ENCODE measurements at regions not wholly inside any gene's neighbourhood (a gene's known extent, or its start where the extent isn't known, plus 50 kb on each side); places are given as distances from the start of the nearest gene placed in this dataset.
A peak's percentile ranks its signal among the peaks of the same experiment; 100 is the strongest.

DNA sequence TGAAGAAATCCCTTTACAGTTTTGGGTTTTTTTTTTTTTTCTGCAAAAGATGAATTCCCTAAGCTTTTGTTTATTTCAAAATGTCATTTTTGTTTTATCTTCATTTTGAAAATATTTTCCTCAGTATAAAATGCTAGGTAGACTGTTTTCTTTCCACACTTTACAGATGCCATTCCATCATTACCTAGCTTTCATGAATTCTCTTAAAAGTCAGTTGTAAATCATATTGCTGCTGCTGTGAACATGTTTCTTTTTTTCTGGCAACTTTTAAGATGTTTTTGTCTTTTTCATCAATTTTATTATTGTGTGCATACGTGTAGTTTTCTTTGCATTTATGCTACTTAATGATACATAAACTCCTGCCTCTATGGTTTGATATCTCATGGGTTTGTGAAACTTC, 168.3 kb downstream of the FAXC start:
- DNase-seq = no peak
- Histone ChIP-seq H3K27me3 (ENCODE audit: control insufficient read depth, insufficient read depth, low read length) (no peaks in the 10 kb centered on the region), H3K9me3 (ENCODE audit: control insufficient read depth, low read depth, low read length) (no peaks in the 10 kb centered on the region), H3K27ac (ENCODE audit: low read length) (no peak overlapping the region), H3K36me3 (ENCODE audit: control insufficient read depth, insufficient read depth, low read length) (no peaks in the 10 kb centered on the region), H3K4me1 (ENCODE audit: control insufficient read depth, insufficient read depth, low read length) (no peaks in the 10 kb centered on the region), H3K4me3 (ENCODE audit: low read length) (no peak overlapping the region)
- WGBS (ENCODE audit: insufficient coverage, low lambda C conversion rate) = 100% methylated on average over 1 of the region's 1 CpG

DNA sequence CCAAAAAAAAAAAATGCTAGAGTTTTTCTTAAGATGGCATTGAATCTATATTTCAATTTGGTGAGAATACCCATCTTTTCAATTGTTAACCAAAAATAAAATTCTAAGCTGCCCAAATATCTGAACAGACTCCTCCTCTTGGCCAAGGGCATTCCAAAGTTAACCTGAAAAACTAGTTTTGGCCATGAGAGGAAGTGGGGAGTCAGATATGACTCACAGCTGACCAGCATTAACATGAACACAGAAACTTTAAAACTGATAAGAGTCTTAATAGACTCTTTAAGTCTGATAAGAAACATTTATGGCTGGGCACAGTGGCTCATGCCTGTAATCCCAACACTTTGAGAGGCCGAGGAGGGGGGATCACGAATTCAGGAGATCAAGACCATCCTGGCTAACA, 171.3 kb downstream of the FAXC start:
- no peak overlapping the region for H3K27ac ChIP-seq (ENCODE audit: low read length)
- no peaks in the 10 kb centered on the region for H3K9me3 ChIP-seq (ENCODE audit: control insufficient read depth, low read depth, low read length)
- H3K27me3 ChIP-seq (ENCODE audit: control insufficient read depth, insufficient read depth, low read length) = no peaks in the 10 kb centered on the region
- no peaks in the 10 kb centered on the region for H3K4me1 ChIP-seq (ENCODE audit: control insufficient read depth, insufficient read depth, low read length)
- no peak for DNase-seq
- 50% methylated on average over 2 of the region's 2 CpGs for WGBS (ENCODE audit: insufficient coverage, low lambda C conversion rate)
- no peak overlapping the region for H3K4me3 ChIP-seq (ENCODE audit: low read length)
- H3K36me3 ChIP-seq (ENCODE audit: control insufficient read depth, insufficient read depth, low read length) = no peaks in the 10 kb centered on the region

DNA sequence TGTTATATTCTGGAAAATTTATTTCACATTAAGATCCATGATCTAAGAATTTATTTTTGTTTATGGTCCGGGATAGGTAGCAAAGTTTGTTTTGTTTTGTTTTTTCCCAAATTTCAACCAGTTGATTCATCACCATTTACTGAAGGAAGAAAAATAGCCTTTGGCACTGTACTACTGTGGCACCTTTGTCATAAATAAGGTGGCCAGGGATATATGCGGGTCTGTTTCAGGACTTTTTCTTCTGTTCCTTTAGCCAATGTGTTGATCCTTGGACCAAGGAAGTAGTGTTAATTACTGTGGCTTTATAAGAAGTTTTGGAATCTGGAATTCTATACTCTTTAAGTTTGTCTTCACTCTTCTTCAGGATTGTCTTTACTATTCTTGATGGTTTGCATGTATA, 171.7 kb downstream of the FAXC start:
- H3K4me3 ChIP-seq (ENCODE audit: low read length) = no peak overlapping the region
- no peaks in the 10 kb centered on the region for H3K4me1 ChIP-seq (ENCODE audit: control insufficient read depth, insufficient read depth, low read length)
- DNase-seq = no peak
- H3K27me3 ChIP-seq (ENCODE audit: control insufficient read depth, insufficient read depth, low read length) = no peaks in the 10 kb centered on the region
- no peaks in the 10 kb centered on the region for H3K36me3 ChIP-seq (ENCODE audit: control insufficient read depth, insufficient read depth, low read length)
- no peak overlapping the region for H3K27ac ChIP-seq (ENCODE audit: low read length)
- no CpG with 5 or more reads among the region's 2 CpGs for WGBS (ENCODE audit: insufficient coverage, low lambda C conversion rate)
- no peaks in the 10 kb centered on the region for H3K9me3 ChIP-seq (ENCODE audit: control insufficient read depth, low read depth, low read length)

DNA sequence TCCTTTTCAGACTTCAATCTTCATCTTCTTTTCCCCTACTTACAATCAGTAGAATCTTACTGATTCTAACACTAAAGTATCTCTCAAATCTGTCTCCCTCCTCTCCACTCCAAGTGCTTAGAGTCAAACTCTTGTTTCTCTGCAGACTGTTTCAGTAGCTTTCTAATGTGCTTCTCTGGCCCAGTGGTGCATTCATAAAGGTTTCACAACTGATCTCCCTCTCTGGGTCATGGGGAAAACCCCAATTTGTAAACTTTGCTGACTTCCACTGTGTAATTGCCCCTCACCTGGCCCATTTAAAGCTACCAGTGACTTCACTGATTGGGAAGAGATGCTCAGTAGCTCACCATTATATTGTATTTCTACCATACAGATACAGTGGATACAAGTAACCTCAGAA, 183.6 kb downstream of the FAXC start:
- no peak overlapping the region for H3K27ac ChIP-seq (ENCODE audit: low read length)
- no peak overlapping the region for H3K4me3 ChIP-seq (ENCODE audit: low read length)
- H3K9me3 ChIP-seq (ENCODE audit: control insufficient read depth, low read depth, low read length) = no peaks in the 10 kb centered on the region
- no peak for DNase-seq
- no peaks in the 10 kb centered on the region for H3K4me1 ChIP-seq (ENCODE audit: control insufficient read depth, insufficient read depth, low read length)
- no peaks in the 10 kb centered on the region for H3K36me3 ChIP-seq (ENCODE audit: control insufficient read depth, insufficient read depth, low read length)
- no peaks in the 10 kb centered on the region for H3K27me3 ChIP-seq (ENCODE audit: control insufficient read depth, insufficient read depth, low read length)

DNA sequence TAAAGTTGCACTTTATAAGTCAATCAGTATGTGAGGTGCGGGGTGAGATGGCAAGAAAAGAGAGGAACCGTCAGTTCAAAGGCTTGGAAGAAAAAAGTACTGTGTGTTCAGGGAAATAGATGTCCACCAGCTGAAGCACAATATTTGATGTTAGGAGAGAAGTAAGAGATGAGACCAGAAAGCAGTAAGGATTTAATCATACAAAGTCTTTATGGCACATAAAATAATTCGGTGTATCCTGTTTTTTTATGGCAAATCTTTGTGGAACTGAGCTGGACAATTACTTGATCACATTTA, 197.2 kb downstream of the FAXC start:
- Histone ChIP-seq H3K27ac (ENCODE audit: low read length) (no peak overlapping the region), H3K27me3 (ENCODE audit: control insufficient read depth, insufficient read depth, low read length) (no peaks in the 10 kb centered on the region), H3K9me3 (ENCODE audit: control insufficient read depth, low read depth, low read length) (no peaks in the 10 kb centered on the region), H3K4me1 (ENCODE audit: control insufficient read depth, insufficient read depth, low read length) (no peaks in the 10 kb centered on the region), H3K36me3 (ENCODE audit: control insufficient read depth, insufficient read depth, low read length) (no peaks in the 10 kb centered on the region), H3K4me3 (ENCODE audit: low read length) (no peak overlapping the region)
- no peak for DNase-seq
- WGBS (ENCODE audit: insufficient coverage, low lambda C conversion rate) = 0% methylated on average over 1 of the region's 3 CpGs

DNA sequence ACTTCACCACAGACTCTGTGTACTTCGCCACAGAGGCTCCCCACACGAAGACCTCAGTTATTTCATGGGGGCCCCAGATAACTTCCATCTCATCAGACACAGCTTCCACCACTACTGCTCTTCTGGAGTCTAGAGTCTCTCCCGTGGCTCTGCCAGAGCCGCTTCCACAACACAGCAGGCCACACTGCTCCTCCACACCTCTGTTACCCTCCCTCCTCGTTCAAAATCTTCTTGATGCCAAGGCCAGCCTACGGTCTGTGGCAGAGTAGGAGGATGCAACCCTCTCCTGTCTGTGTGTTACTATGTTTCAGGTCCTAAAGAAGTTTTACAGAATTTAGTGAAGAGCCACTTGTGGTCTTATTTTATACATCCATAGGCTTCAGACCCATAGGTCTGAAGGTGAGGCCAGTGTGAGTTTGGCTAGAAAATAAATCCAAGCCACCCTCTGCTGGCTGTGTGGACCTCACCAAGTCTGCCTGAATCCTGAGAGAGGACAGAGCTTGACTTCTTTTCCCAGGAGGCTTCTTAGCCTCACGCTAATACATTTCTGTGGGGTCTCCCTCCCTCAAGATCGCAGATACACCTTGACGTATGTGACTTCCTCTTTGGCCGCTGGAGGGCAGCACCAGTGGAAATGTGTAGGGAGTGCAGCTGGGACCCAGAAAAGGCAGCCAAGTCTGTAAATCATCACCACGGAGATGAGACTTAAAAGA, 197.7 kb downstream of the FAXC start:
- Histone ChIP-seq H3K9me3 (ENCODE audit: control insufficient read depth, low read depth, low read length) (no peaks in the 10 kb centered on the region), H3K36me3 (ENCODE audit: control insufficient read depth, insufficient read depth, low read length) (no peaks in the 10 kb centered on the region), H3K4me1 (ENCODE audit: control insufficient read depth, insufficient read depth, low read length) (no peaks in the 10 kb centered on the region), H3K27ac (ENCODE audit: low read length) (no peak overlapping the region), H3K4me3 (ENCODE audit: low read length) (no peak overlapping the region), H3K27me3 (ENCODE audit: control insufficient read depth, insufficient read depth, low read length) (no peaks in the 10 kb centered on the region)
- peak in 1 of 2 donors; percentile 4 for DNase-seq
- WGBS (ENCODE audit: insufficient coverage, low lambda C conversion rate) = no CpG with 5 or more reads among the region's 11 CpGs

DNA sequence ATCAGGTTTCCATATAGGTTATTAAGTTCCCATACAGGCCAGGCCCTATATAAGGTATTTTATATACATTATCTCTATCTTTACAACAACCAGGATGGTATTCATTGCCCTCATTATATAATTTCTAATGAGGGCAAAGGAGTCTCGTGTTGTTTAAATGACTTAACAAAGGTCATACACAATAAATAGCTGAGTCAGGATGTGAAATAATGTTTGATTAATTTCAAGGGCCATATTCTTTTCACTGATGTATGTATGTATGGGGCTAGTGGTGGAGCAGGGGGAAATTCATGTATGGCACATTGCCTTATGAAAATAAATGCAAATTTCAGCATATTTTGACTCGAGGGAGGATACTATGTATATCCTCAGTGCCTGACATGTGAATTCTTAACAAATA, 200.7 kb downstream of the FAXC start:
- Histone ChIP-seq H3K4me1 (ENCODE audit: control insufficient read depth, insufficient read depth, low read length) (no peaks in the 10 kb centered on the region), H3K27me3 (ENCODE audit: control insufficient read depth, insufficient read depth, low read length) (no peaks in the 10 kb centered on the region), H3K36me3 (ENCODE audit: control insufficient read depth, insufficient read depth, low read length) (no peaks in the 10 kb centered on the region), H3K4me3 (ENCODE audit: low read length) (no peak overlapping the region), H3K27ac (ENCODE audit: low read length) (no peak overlapping the region), H3K9me3 (ENCODE audit: control insufficient read depth, low read depth, low read length) (no peaks in the 10 kb centered on the region)
- WGBS (ENCODE audit: insufficient coverage, low lambda C conversion rate) = no CpG with 5 or more reads among the region's 2 CpGs
- no peak for DNase-seq

DNA sequence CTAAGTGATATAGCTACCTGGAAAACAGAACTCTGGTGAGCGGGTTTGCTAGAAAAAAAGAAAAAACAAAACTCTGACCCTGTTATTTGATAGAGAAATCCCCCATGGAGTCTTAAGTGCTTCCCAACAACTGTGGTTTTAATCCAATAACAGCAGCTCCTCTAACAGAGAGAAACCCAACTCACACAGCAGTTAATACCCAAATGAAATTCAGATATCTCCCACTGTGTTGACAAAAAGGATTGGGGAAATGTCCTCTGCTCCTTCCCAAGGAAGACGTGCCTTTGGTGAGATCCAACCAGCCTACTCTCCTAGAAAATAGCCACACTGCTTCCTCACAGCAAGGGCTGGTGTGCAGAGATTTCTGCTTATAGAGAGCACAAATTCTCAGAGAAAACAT, 200.4 kb upstream of the FBXL4 start:
- DNase-seq = no peak
- WGBS (ENCODE audit: insufficient coverage, low lambda C conversion rate) = no CpG with 5 or more reads among the region's 2 CpGs
- no peaks in the 10 kb centered on the region for H3K4me1 ChIP-seq (ENCODE audit: control insufficient read depth, insufficient read depth, low read length)
- no peaks in the 10 kb centered on the region for H3K27me3 ChIP-seq (ENCODE audit: control insufficient read depth, insufficient read depth, low read length)
- H3K4me3 ChIP-seq (ENCODE audit: low read length) = no peak overlapping the region
- no peaks in the 10 kb centered on the region for H3K36me3 ChIP-seq (ENCODE audit: control insufficient read depth, insufficient read depth, low read length)
- H3K27ac ChIP-seq (ENCODE audit: low read length) = no peak overlapping the region
- no peaks in the 10 kb centered on the region for H3K9me3 ChIP-seq (ENCODE audit: control insufficient read depth, low read depth, low read length)

DNA sequence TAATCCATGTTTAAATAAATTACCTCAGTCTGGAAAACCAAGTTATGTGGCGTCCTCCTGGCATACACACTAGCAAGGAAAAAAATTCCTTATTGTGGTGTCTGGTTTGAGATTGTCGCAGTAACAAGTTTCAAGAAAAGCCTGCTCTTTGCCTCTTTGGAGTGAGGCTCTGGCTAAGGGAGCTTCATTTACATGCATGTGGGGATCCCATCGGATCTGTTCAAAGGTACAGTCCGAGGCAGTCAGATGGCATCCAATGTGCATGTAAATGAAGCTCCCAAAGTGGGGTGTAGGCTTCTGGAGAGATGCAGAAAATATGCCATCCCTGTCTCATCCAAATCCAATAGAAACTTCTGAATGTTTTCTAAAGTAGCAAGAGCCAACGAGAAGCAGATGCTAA, 199.5 kb upstream of the FBXL4 start:
- WGBS (ENCODE audit: insufficient coverage, low lambda C conversion rate) = no CpG with 5 or more reads among the region's 5 CpGs
- H3K27me3 ChIP-seq (ENCODE audit: control insufficient read depth, insufficient read depth, low read length) = no peaks in the 10 kb centered on the region
- no peaks in the 10 kb centered on the region for H3K4me1 ChIP-seq (ENCODE audit: control insufficient read depth, insufficient read depth, low read length)
- DNase-seq = no peak
- H3K36me3 ChIP-seq (ENCODE audit: control insufficient read depth, insufficient read depth, low read length) = no peaks in the 10 kb centered on the region
- H3K9me3 ChIP-seq (ENCODE audit: control insufficient read depth, low read depth, low read length) = no peaks in the 10 kb centered on the region
- H3K4me3 ChIP-seq (ENCODE audit: low read length) = no peak overlapping the region
- no peak overlapping the region for H3K27ac ChIP-seq (ENCODE audit: low read length)

DNA sequence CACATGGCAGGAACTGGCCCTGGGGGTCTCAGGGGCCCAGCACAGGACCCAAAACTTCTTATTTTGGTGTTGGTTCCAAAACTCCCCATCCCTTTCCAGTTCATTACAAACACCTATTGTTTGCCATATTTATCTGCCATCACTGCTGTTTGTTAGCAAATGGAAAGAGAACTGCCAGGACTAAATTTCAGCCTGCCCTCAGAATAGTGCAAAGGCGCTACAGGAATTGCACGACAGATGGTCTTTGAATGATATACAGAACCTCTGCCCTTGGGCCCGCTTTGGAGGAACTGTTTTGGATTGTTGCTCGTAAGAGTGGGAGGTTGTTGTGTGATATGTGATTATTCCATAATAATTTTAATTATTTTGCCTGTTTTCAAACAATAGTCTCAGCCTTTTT, 199.0 kb upstream of the FBXL4 start:
- no peak for DNase-seq
- WGBS (ENCODE audit: insufficient coverage, low lambda C conversion rate) = no CpG with 5 or more reads among the region's 4 CpGs

DNA sequence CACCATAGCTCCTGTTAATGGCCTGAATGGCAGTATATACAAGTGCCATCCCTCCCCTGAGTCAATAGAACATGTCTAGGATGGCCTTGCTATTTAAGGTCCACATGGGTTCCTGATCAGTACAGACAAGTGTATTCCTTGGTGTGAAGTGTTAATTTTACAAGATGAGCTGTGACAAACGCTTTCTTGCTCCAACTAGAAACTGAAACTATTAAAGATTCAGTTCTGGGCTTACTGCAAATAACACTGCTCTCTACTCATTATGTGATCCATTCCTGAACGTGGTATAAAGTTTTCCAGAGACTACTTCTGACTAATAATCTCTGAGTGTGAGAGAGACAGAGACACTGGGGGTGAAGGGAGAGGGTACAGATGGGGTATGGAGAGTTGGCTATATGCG, 198.0 kb upstream of the FBXL4 start:
- no peak for DNase-seq
- Histone ChIP-seq H3K27me3 (ENCODE audit: control insufficient read depth, insufficient read depth, low read length) (no peaks in the 10 kb centered on the region), H3K4me3 (ENCODE audit: low read length) (no peak overlapping the region), H3K4me1 (ENCODE audit: control insufficient read depth, insufficient read depth, low read length) (no peaks in the 10 kb centered on the region), H3K36me3 (ENCODE audit: control insufficient read depth, insufficient read depth, low read length) (no peaks in the 10 kb centered on the region), H3K27ac (ENCODE audit: low read length) (no peak overlapping the region), H3K9me3 (ENCODE audit: control insufficient read depth, low read depth, low read length) (peaks cover 10% of the 10 kb centered on the region)
- 100% methylated on average over 1 of the region's 3 CpGs for WGBS (ENCODE audit: insufficient coverage, low lambda C conversion rate)

More for the DNA sequence above, 199.0 kb upstream of the FBXL4 start:
- H3K4me3 ChIP-seq (ENCODE audit: low read length) = no peak overlapping the region
- no peaks in the 10 kb centered on the region for H3K27me3 ChIP-seq (ENCODE audit: control insufficient read depth, insufficient read depth, low read length)
- H3K27ac ChIP-seq (ENCODE audit: low read length) = no peak overlapping the region
- H3K9me3 ChIP-seq (ENCODE audit: control insufficient read depth, low read depth, low read length) = peaks cover 3% of the 10 kb centered on the region
- H3K36me3 ChIP-seq (ENCODE audit: control insufficient read depth, insufficient read depth, low read length) = no peaks in the 10 kb centered on the region
- no peaks in the 10 kb centered on the region for H3K4me1 ChIP-seq (ENCODE audit: control insufficient read depth, insufficient read depth, low read length)

Data from large intestine (tissue), 3 donors.